HEK293 (cell line): ENCODE measurements at regions not wholly inside any gene's neighbourhood (a gene's known extent, or its start where the extent isn't known, plus 50 kb on each side); places are given as distances from the start of the nearest gene placed in this dataset.

ENCODE experiments used
- CTCF ChIA-PET: fragments of 350-600 bp; formaldehyde crosslinking; extraction: SDS; loops from one replicate; lab custom pipeline; 2021; ENCODE audit warnings: antibody characterized with exemption; lab: Yijun Ruan, JAX
- POLR2A ChIA-PET: fragments of 300-600 bp; formaldehyde crosslinking; extraction: SDS; loops from one replicate; lab custom pipeline; 2020; ENCODE audit warnings: antibody characterized with exemption, inconsistent platforms; lab: Yijun Ruan, JAX
- H3K27ac ChIP-seq: fragments of 200-500 bp; sonication (Bioruptor generic); 2 replicates; pipeline ENCODE4 v1.5.1; 2014; ENCODE audit warnings: low read depth, low read length, control low read depth, inconsistent platforms; ENCODE audit errors: extremely low read depth
- H3K36me3 ChIP-seq, 2 experiments: fragments of 200-500 bp in 1 of 2; sonication (Bioruptor generic) in 1 of 2; 1 replicate in 1 of 2; 2 replicates in 1 of 2; pipeline ENCODE4 v1.5.1; 2014 to 2017; ENCODE audit warnings: inconsistent platforms in 2 of 2, low read length in 2 of 2; ENCODE audit not compliant: control insufficient read depth in 2 of 2, insufficient read depth in 1 of 2
- H3K4me1 ChIP-seq: fragments of 200-500 bp; sonication (Bioruptor generic); 2 replicates; pipeline ENCODE4 v1.5.1; 2014; ENCODE audit warnings: mild to moderate bottlenecking, low read length, inconsistent platforms; ENCODE audit not compliant: control insufficient read depth, insufficient read depth
- H3K4me3 ChIP-seq: 2 replicates; pipeline ENCODE4 v1.5.1; 2011; ENCODE audit warnings: low read depth, mild to moderate bottlenecking, control low read depth, low read length, moderate library complexity
- H3K9me3 ChIP-seq: fragments of 200-500 bp; sonication (Bioruptor generic); 2 replicates; pipeline ENCODE4 v1.5.1; 2014; ENCODE audit warnings: low read depth, low read length, inconsistent platforms; ENCODE audit not compliant: control insufficient read depth, insufficient read depth
- ELK4 ChIP-seq: IDR thresholded peaks from 2 replicates; pipeline ENCODE4 v1.6.1; 2011; ENCODE audit warnings: mild to moderate bottlenecking, low read depth, low read length, borderline replicate concordance
- INSM2 ChIP-seq: fragments of 450-650 bp; formaldehyde crosslinking; IDR thresholded peaks from 2 replicates; pipeline ENCODE4 v1.5.1; 2016; ENCODE audit warnings: missing biosample characterization, missing genetic modification characterization
- KLF1 ChIP-seq: fragments of 450-650 bp; formaldehyde crosslinking; IDR thresholded peaks from 2 replicates; pipeline ENCODE4 v1.5.1; 2016; ENCODE audit warnings: missing biosample characterization, missing genetic modification characterization
- KLF10 ChIP-seq: fragments of 450-650 bp; IDR thresholded peaks from 2 replicates; pipeline ENCODE4 v1.5.1; 2018; ENCODE audit warnings: missing biosample characterization, mild to moderate bottlenecking, missing genetic modification characterization
- REPIN1 ChIP-seq: fragments of 450-650 bp; formaldehyde crosslinking; IDR thresholded peaks from 2 replicates; pipeline ENCODE4 v1.5.1; 2017; ENCODE audit warnings: missing biosample characterization, missing genetic modification characterization, low read depth
- REST ChIP-seq: fragments of 450-650 bp; formaldehyde crosslinking; IDR thresholded peaks from 2 replicates; pipeline ENCODE4 v1.5.1; 2016; ENCODE audit warnings: missing biosample characterization, missing genetic modification characterization
- SCRT1 ChIP-seq: fragments of 450-650 bp; formaldehyde crosslinking; IDR thresholded peaks from 2 replicates; pipeline ENCODE4 v1.5.1; 2016; ENCODE audit warnings: missing biosample characterization, missing genetic modification characterization, borderline replicate concordance
- TSHZ1 ChIP-seq: fragments of 450-650 bp; formaldehyde crosslinking; IDR thresholded peaks from 2 replicates; pipeline ENCODE4 v1.5.1; 2016; ENCODE audit warnings: missing biosample characterization, missing genetic modification characterization, borderline replicate concordance
- ZBTB17 ChIP-seq: fragments of 450-650 bp; formaldehyde crosslinking; IDR thresholded peaks from 2 replicates; pipeline ENCODE4 v1.5.1; 2016; ENCODE audit warnings: missing biosample characterization, missing genetic modification characterization
- ZNF146 ChIP-seq: fragments of 450-650 bp; formaldehyde crosslinking; IDR thresholded peaks from 2 replicates; pipeline ENCODE4 v1.5.1; 2016; ENCODE audit warnings: missing biosample characterization, missing genetic modification characterization
- ZNF155 ChIP-seq: fragments of 450-650 bp; formaldehyde crosslinking; IDR thresholded peaks from 2 replicates; pipeline ENCODE4 v1.5.1; 2016; ENCODE audit warnings: missing biosample characterization, missing genetic modification characterization
- ZNF18 ChIP-seq: fragments of 450-650 bp; formaldehyde crosslinking; IDR thresholded peaks from 2 replicates; pipeline ENCODE4 v1.5.1; 2016; ENCODE audit warnings: missing biosample characterization, missing genetic modification characterization
- ZNF280C ChIP-seq: fragments of 450-650 bp; formaldehyde crosslinking; IDR thresholded peaks from 2 replicates; pipeline ENCODE4 v1.5.1; 2016; ENCODE audit warnings: missing biosample characterization, missing genetic modification characterization
- ZNF335 ChIP-seq: fragments of 450-650 bp; formaldehyde crosslinking; conservative IDR thresholded peaks from 2 replicates; pipeline ENCODE4 v1.5.1; 2016; ENCODE audit warnings: missing biosample characterization, missing genetic modification characterization
- ZNF37A ChIP-seq: fragments of 450-650 bp; IDR thresholded peaks from 2 replicates; pipeline ENCODE4 v1.5.1; 2018; ENCODE audit warnings: missing biosample characterization, missing genetic modification characterization
- ZNF423 ChIP-seq: fragments of 450-650 bp; formaldehyde crosslinking; IDR thresholded peaks from 2 replicates; pipeline ENCODE4 v1.5.1; 2016; ENCODE audit warnings: missing biosample characterization, missing genetic modification characterization
- ZNF501 ChIP-seq: fragments of 450-650 bp; formaldehyde crosslinking; IDR thresholded peaks from 2 replicates; pipeline ENCODE4 v1.5.1; 2016; ENCODE audit warnings: missing biosample characterization, missing genetic modification characterization
- ZNF530 ChIP-seq: fragments of 450-650 bp; formaldehyde crosslinking; IDR thresholded peaks from 2 replicates; pipeline ENCODE4 v1.5.1; 2016; ENCODE audit warnings: low read depth, missing biosample characterization, missing genetic modification characterization
- ZNF639 ChIP-seq: fragments of 450-650 bp; formaldehyde crosslinking; IDR thresholded peaks from 2 replicates; pipeline ENCODE4 v1.5.1; 2016; ENCODE audit warnings: missing biosample characterization, missing genetic modification characterization

GRCh38 chr3:7973006-7973405 is 528.6 kb upstream of the LMCD1 start:
- Histone ChIP-seq H3K4me1 (no peaks in the 10 kb centered on the region), H3K9me3 (no peaks in the 10 kb centered on the region), H3K36me3 (no peaks in the 10 kb centered on the region), H3K27ac (no peak overlapping the region), H3K4me3 (no peak overlapping the region)
- ChIA-PET CTCF (no interaction called here), POLR2A (no interaction called here)
- TF ChIP-seq ZNF639 (tag by site-specific recombination) (no peak), REPIN1 (no peak), KLF1 (tag by site-specific recombination) (no peak), ELK4 (no peak), ZNF530 (tag by site-specific recombination) (no peak), ZNF280C (tag by site-specific recombination) (no peak), INSM2 (no peak), SCRT1 (tag by site-specific recombination) (no peak), KLF10 (tag by site-specific recombination) (no peak), ZNF501 (tag by site-specific recombination) (no peak), ZNF335 (tag by site-specific recombination) (no peak), ZNF18 (tag by site-specific recombination) (no peak)

GRCh38 chr3:7977245-7978086 is 524.2 kb upstream of the LMCD1 start:
- ChIA-PET POLR2A (no interaction called here), CTCF (interaction anchor here (0.6 kb wide), 1 partner anchor 346 kb away, joined by 3 read pairs; no protein-coding TSS in a partner anchor)
- Histone ChIP-seq H3K27ac (no peak overlapping the region), H3K9me3 (no peaks in the 10 kb centered on the region), H3K36me3 (no peaks in the 10 kb centered on the region), H3K4me1 (no peaks in the 10 kb centered on the region), H3K4me3 (no peak overlapping the region)
- no peak for TF ChIP-seq ZBTB17 (tag by site-specific recombination)
- no peak for TF ChIP-seq ZNF146 (tag by site-specific recombination)
- no peak for TF ChIP-seq REST (tag by site-specific recombination)
- no peak for TF ChIP-seq ZNF423
- no peak for TF ChIP-seq TSHZ1
- no peak for TF ChIP-seq ZNF155 (tag by site-specific recombination)
- no peak for TF ChIP-seq ZNF37A (tag by site-specific recombination)
